Loucy (cell line): ENCODE measurements at regions not wholly inside any gene's neighbourhood (a gene's known extent, or its start where the extent isn't known, plus 50 kb on each side); places are given as distances from the start of the nearest gene placed in this dataset.

ENCODE experiments used
- H2AFZ ChIP-seq: fragments of 200-600 bp; sonication (generic); 2 replicates; pipeline ENCODE4 v1.6.0; 2016; ENCODE audit warnings: antibody characterized with exemption, mild to moderate bottlenecking, low read length, moderate library complexity
- H3F3A ChIP-seq: fragments of 200-600 bp; 2 replicates; pipeline ENCODE4 v1.6.0; 2016; ENCODE audit warnings: antibody characterized with exemption, low read depth, mild to moderate bottlenecking
- H3K27me3 ChIP-seq: fragments of 200-600 bp; sonication (generic); 2 replicates; pipeline ENCODE4 v1.6.1; 2014; ENCODE audit warnings: low read length, mild to moderate bottlenecking; ENCODE audit not compliant: insufficient read depth, poor library complexity, severe bottlenecking
- H3K36me3 ChIP-seq: fragments of 200-600 bp; sonication (generic); 2 replicates; pipeline ENCODE4 v1.6.1; 2016; ENCODE audit warnings: low read length; ENCODE audit not compliant: insufficient read depth
- H3K4me1 ChIP-seq: fragments of 200-600 bp; sonication (generic); 2 replicates; pipeline ENCODE4 v1.5.1; 2014; ENCODE audit warnings: low read length, mild to moderate bottlenecking; ENCODE audit not compliant: insufficient read depth, poor library complexity, severe bottlenecking
- H3K4me2 ChIP-seq: fragments of 200-600 bp; sonication (generic); 2 replicates; pipeline ENCODE4 v1.6.0; 2014; ENCODE audit warnings: antibody characterized with exemption, low read length, low read depth, mild to moderate bottlenecking; ENCODE audit not compliant: poor library complexity, severe bottlenecking
- H3K4me3 ChIP-seq: fragments of 200-600 bp; sonication (generic); 2 replicates; pipeline ENCODE4 v1.5.1; 2014; ENCODE audit warnings: low read length, mild to moderate bottlenecking, mixed read lengths; ENCODE audit not compliant: poor library complexity, severe bottlenecking
- H3K79me2 ChIP-seq: fragments of 200-600 bp; sonication (generic); 2 replicates; pipeline ENCODE4 v1.6.1; 2014; ENCODE audit warnings: low read length; ENCODE audit not compliant: insufficient read depth
- H3K9ac ChIP-seq: fragments of 200-600 bp; sonication (generic); 2 replicates; pipeline ENCODE4 v1.6.0; 2014; ENCODE audit warnings: mild to moderate bottlenecking, low read depth, low read length, moderate library complexity; ENCODE audit not compliant: poor library complexity, severe bottlenecking
- H3K9me2 ChIP-seq: fragments of 200-600 bp; sonication (generic); replicated peaks from 2 replicates; pipeline ENCODE4 v1.6.1; 2016; ENCODE audit warnings: low read depth, low read length, mixed read lengths
- H3K9me3 ChIP-seq: fragments of 200-600 bp; sonication (generic); 2 replicates; pipeline ENCODE4 v1.6.1; 2014; ENCODE audit warnings: mild to moderate bottlenecking, antibody characterized with exemption, low read length, low read depth; ENCODE audit not compliant: insufficient read depth
- H4K20me1 ChIP-seq: fragments of 200-600 bp; sonication (generic); 2 replicates; pipeline ENCODE4 v1.6.0; 2014; ENCODE audit warnings: antibody characterized with exemption, low read length, mild to moderate bottlenecking; ENCODE audit not compliant: insufficient read depth, poor library complexity, severe bottlenecking
- EZH2phosphoT487 ChIP-seq: fragments of 200-600 bp; IDR thresholded peaks from 2 replicates; pipeline ENCODE4 v1.6.1; 2018; ENCODE audit warnings: antibody characterized with exemption, mild to moderate bottlenecking, moderate library complexity, borderline replicate concordance
- TF ChIP-seq, protein P1 (sequence below): fragments of 200-600 bp; sonication (generic); conservative IDR thresholded peaks from 2 replicates; pipeline ENCODE4 v1.5.1; 2014; ENCODE audit warnings: mild to moderate bottlenecking, antibody characterized with exemption, low read length

DNA sequence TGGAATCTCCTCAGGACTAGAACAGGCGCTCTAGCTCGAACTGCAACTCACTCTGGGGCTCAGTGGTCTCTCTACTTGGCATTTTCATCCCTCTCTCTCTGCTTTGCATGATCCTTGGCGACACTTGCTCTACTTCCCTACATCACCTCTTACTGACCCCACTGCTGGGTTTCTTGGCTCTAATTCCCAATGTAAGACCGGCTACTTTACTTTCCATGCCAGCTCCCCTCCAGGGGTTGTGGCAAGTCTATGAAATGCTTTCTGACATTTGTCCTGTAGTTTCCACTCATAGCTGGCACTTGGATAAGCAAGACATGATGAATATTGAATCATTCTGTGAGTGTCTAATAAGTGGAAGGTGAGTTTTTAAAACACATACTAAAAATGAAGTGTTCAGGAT lies 292.3 kb downstream of the USP25 start:
- H4K20me1 ChIP-seq, result no peaks in the 10 kb centered on the region

DNA sequence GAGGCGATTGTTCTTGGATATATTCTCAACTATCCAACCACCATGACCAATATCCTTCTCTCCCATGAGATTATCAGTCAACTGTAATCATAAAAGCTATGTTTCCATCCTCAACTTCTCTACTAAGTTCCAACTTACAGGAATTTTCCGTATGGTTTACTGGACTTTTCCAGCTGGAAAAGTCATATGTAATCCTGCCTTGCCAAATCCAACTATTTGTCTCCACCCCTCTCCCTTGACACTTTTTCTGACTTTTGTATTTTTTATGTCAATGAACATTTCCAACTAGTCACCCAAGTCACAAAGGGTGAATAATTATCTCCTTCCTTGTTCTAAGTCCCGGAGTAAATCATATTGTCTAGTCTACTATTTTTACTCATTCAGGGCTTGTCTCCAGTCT lies 293.1 kb downstream of the USP25 start:
- no peaks in the 10 kb centered on the region for H3K4me1 ChIP-seq
- H3F3A ChIP-seq, result no peaks in the 10 kb centered on the region
- no peak overlapping the region for H2AFZ ChIP-seq
- no peaks in the 10 kb centered on the region for H3K9me3 ChIP-seq
- H3K9me2 ChIP-seq, result no peaks in the 10 kb centered on the region; the same call in 1 of the 2 replicates
- no peaks in the 10 kb centered on the region for H3K36me3 ChIP-seq
- H3K4me3 ChIP-seq, result no peak overlapping the region
- H3K27me3 ChIP-seq, result no peaks in the 10 kb centered on the region
- no peak overlapping the region for H3K4me2 ChIP-seq
- H4K20me1 ChIP-seq, result no peaks in the 10 kb centered on the region
- TF ChIP-seq, protein P1, sequence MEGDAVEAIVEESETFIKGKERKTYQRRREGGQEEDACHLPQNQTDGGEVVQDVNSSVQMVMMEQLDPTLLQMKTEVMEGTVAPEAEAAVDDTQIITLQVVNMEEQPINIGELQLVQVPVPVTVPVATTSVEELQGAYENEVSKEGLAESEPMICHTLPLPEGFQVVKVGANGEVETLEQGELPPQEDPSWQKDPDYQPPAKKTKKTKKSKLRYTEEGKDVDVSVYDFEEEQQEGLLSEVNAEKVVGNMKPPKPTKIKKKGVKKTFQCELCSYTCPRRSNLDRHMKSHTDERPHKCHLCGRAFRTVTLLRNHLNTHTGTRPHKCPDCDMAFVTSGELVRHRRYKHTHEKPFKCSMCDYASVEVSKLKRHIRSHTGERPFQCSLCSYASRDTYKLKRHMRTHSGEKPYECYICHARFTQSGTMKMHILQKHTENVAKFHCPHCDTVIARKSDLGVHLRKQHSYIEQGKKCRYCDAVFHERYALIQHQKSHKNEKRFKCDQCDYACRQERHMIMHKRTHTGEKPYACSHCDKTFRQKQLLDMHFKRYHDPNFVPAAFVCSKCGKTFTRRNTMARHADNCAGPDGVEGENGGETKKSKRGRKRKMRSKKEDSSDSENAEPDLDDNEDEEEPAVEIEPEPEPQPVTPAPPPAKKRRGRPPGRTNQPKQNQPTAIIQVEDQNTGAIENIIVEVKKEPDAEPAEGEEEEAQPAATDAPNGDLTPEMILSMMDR, result no peak
- TF ChIP-seq EZH2phosphoT487, result no peak
- H3K79me2 ChIP-seq, result no peaks in the 10 kb centered on the region
- H3K9ac ChIP-seq, result no peak overlapping the region

More for the DNA sequence above, 292.3 kb downstream of the USP25 start:
- Histone ChIP-seq H3K4me2 (no peak overlapping the region), H3K36me3 (no peaks in the 10 kb centered on the region), H3K79me2 (no peaks in the 10 kb centered on the region), H3K4me3 (no peak overlapping the region), H3K27me3 (no peaks in the 10 kb centered on the region), H3K9me2 (no peaks in the 10 kb centered on the region; the same call in 1 of the 2 replicates), H3F3A (no peaks in the 10 kb centered on the region), H3K4me1 (no peaks in the 10 kb centered on the region), H2AFZ (no peak overlapping the region), H3K9me3 (no peaks in the 10 kb centered on the region), H3K9ac (no peak overlapping the region)
- no peak for TF ChIP-seq EZH2phosphoT487
- TF ChIP-seq, protein P1, result no peak

DNA sequence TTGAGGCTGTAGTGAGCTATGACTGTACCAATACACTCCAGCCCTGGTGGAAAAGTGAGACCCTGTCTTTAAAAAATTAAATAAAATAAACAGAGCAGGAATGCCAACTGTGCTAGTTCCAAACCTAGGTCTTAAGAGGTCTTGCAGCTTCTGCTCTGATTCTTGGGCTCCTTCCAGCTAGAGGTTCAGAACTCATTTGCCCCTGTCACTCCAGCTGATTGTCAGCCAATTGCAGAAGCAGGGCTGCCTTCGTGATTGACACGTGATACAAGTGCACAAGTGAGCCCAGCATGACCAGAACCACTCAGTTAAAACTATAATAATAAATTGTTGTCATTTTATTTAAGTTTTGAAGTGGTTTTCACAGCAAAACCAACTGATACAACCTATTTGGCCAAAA lies 298.4 kb downstream of the USP25 start:
- TF ChIP-seq EZH2phosphoT487, result no peak
- TF ChIP-seq, protein P1, result no peak

More for the DNA sequence above, 298.4 kb downstream of the USP25 start:
- H3K79me2 ChIP-seq, result no peaks in the 10 kb centered on the region
- no peak overlapping the region for H3K9ac ChIP-seq
- no peak overlapping the region for H3K4me3 ChIP-seq
- H3K9me3 ChIP-seq, result no peaks in the 10 kb centered on the region
- H2AFZ ChIP-seq, result no peak overlapping the region
- no peaks in the 10 kb centered on the region for H3F3A ChIP-seq
- no peaks in the 10 kb centered on the region for H3K36me3 ChIP-seq
- no peaks in the 10 kb centered on the region for H3K4me1 ChIP-seq
- H3K27me3 ChIP-seq, result no peaks in the 10 kb centered on the region
- H3K4me2 ChIP-seq, result no peak overlapping the region
- no peaks in the 10 kb centered on the region for H4K20me1 ChIP-seq
- no peaks in the 10 kb centered on the region for H3K9me2 ChIP-seq
